ENCODE measurements at regions not wholly inside any gene's neighbourhood (a gene's known extent, or its start where the extent isn't known, plus 50 kb on each side); places are given as distances from the start of the nearest gene placed in this dataset.

- Histone ChIP-seq H3K4me1 (replicated peaks in 1 of 2; ENCODE audit: control insufficient read depth in 2 of 2, insufficient read depth in 2 of 2, low read length in 2 of 2) (no peaks in the 10 kb centered on the region), H3K27ac (ENCODE audit: extremely low read depth, low read depth, low read length) (no peak overlapping the region), H3K36me3 (ENCODE audit: control insufficient read depth, insufficient read depth, low read length) (no peaks in the 10 kb centered on the region), H3K9ac (ENCODE audit: insufficient read depth in 1 of 2, low read depth in 2 of 2, low read length in 2 of 2) (no peak overlapping the region), H4K20me1 (replicated peaks; ENCODE audit: control insufficient read depth, insufficient read depth, low read length) (no peaks in the 10 kb centered on the region), H3K4me3 (no peak overlapping the region), H2AFZ (ENCODE audit: low read depth, low read length) (no peak overlapping the region), H3K79me2 (ENCODE audit: control insufficient read depth, insufficient read depth, low read length) (no peaks in the 10 kb centered on the region), H3K27me3 (ENCODE audit: control insufficient read depth in 2 of 2, insufficient read depth in 2 of 2, low read length in 2 of 2) (no peaks in the 10 kb centered on the region), H3K9me1 (ENCODE audit: control insufficient read depth, insufficient read depth, low read length) (no peaks in the 10 kb centered on the region), H3K9me3 (replicated peaks; ENCODE audit: control insufficient read depth, insufficient read depth, low read depth, low read length) (no peaks in the 10 kb centered on the region), H3K4me2 (ENCODE audit: insufficient read depth, low read length) (no peak overlapping the region)
- no peak for FAIRE-seq
- ChIA-PET POLR2A (no interaction called here), CTCF (ENCODE audit: low intra/inter-chr PET ratio) (no interaction called here)
- intact Hi-C loops (cut with micrococcal nuclease) (no loop called here), in situ Hi-C loops (cut with MboI) (no loop called here)
- DNase-seq (ENCODE audit: extremely low read depth in 1 of 4, low spot score in 3 of 4) = no peak
- no CpG with 5 or more reads among the region's 1 CpG for WGBS (ENCODE audit: insufficient coverage, low coverage, missing lambda C conversion rate)
- BruUV-seq (replicated peaks) = no TSS peak
- ATAC-seq = no peak
- TF ChIP-seq KAT8 (IDR thresholded peaks at IDR 0.05; ENCODE audit: low read depth) (no peak), E2F8 (IDR thresholded peaks at IDR 0.05; ENCODE audit: low read depth, partially characterized antibody) (no peak), HMGXB4 (CRISPR knock-in tag; IDR thresholded peaks at IDR 0.05) (no peak), ZNF589 (CRISPR knock-in tag; IDR thresholded peaks at IDR 0.05; ENCODE audit: low read depth) (no peak), RBBP5 (IDR thresholded peaks at IDR 0.05; ENCODE audit: borderline replicate concordance, insufficient read depth, low read length, poor library complexity, severe bottlenecking) (no peak), MLX (CRISPR knock-in tag; conservative IDR thresholded peaks at IDR 0.05) (no peak), SIN3B (IDR thresholded peaks at IDR 0.05; ENCODE audit: low read depth) (no peak), BCOR (IDR thresholded peaks at IDR 0.05) (no peak), ZNF121 (CRISPR knock-in tag; conservative IDR thresholded peaks at IDR 0.05) (no peak), ZBTB43 (CRISPR knock-in tag; IDR thresholded peaks at IDR 0.05) (no peak), ZNF316 (IDR thresholded peaks at IDR 0.05) (no peak), HCFC1 (IDR thresholded peaks at IDR 0.05; ENCODE audit: low read depth, low read length) (no peak), VEZF1 (CRISPR knock-in tag; IDR thresholded peaks at IDR 0.05) (no peak)
Measured at GRCh38 chr9:30524311-30524710, 1860.1 kb upstream of the ACO1 start.

Measured in K562 (cell line).